OCI-LY3 (cell line): ENCODE measurements at regions not wholly inside any gene's neighbourhood (a gene's known extent, or its start where the extent isn't known, plus 50 kb on each side); places are given as distances from the start of the nearest gene placed in this dataset.

Source experiments
- H2AFZ ChIP-seq: fragments of 200-600, 300-600 bp; shearing (Covaris generic); 2 replicates; pipeline ENCODE4 v1.6.0; 2014; ENCODE audit warnings: antibody characterized with exemption, low read depth, low read length
- H3K27ac ChIP-seq: fragments of 200-600, 300-600 bp; sonication (generic); 2 replicates; pipeline ENCODE4 v1.5.1; 2014; ENCODE audit warnings: mild to moderate bottlenecking, low read length, moderate library complexity, mixed read lengths
- H3K27me3 ChIP-seq: fragments of 200-600, 300-600 bp; sonication (generic); 2 replicates; pipeline ENCODE4 v1.6.1; 2014; ENCODE audit warnings: low read depth, low read length, mixed read lengths
- H3K36me3 ChIP-seq: fragments of 200-600, 300-600 bp; sonication (generic); replicated peaks from 2 replicates; pipeline ENCODE3; 2014; ENCODE audit warnings: low read depth, low read length, mixed read lengths
- H3K4me1 ChIP-seq: fragments of 300-600, 200-600 bp; sonication (generic); 2 replicates; pipeline ENCODE4 v1.6.1; 2014; ENCODE audit warnings: low read length, mixed read lengths
- H3K4me2 ChIP-seq: fragments of 200-600, 300-600 bp; sonication (generic); 2 replicates; pipeline ENCODE4 v1.6.1; 2014; ENCODE audit warnings: low read length, mixed read lengths
- H3K4me3 ChIP-seq: fragments of 300-600, 200-600 bp; sonication (generic); 2 replicates; pipeline ENCODE4 v1.5.1; 2014; ENCODE audit warnings: antibody characterized with exemption, mild to moderate bottlenecking, low read length, moderate library complexity
- H3K79me2 ChIP-seq: fragments of 300-600, 200-600 bp; shearing (Covaris generic); 2 replicates; pipeline ENCODE4 v1.6.1; 2014; ENCODE audit warnings: mild to moderate bottlenecking, low read length, mixed read lengths
- H3K9ac ChIP-seq: fragments of 300-600, 200-600 bp; shearing (Covaris generic); 2 replicates; pipeline ENCODE4 v1.6.0; 2014; ENCODE audit warnings: mild to moderate bottlenecking, low read length, moderate library complexity
- H3K9me3 ChIP-seq: fragments of 200-600, 300-600 bp; shearing (Covaris generic); 2 replicates; pipeline ENCODE4 v1.6.1; 2014; ENCODE audit warnings: low read length, mixed read lengths; ENCODE audit not compliant: insufficient read depth
- H4K20me1 ChIP-seq: fragments of 200-600, 300-600 bp; sonication (generic); 2 replicates; pipeline ENCODE4 v1.6.1; 2016; ENCODE audit warnings: low read length, mixed read lengths; ENCODE audit not compliant: insufficient read depth
- CTCF ChIP-seq: fragments of 200-600, 300-600 bp; sonication (generic); IDR thresholded peaks from 2 replicates; pipeline ENCODE4 v1.5.1; 2014; ENCODE audit warnings: antibody characterized with exemption, low read length, low read depth
- EZH2phosphoT487 ChIP-seq: fragments of 200-600 bp; shearing (Covaris generic); IDR thresholded peaks from 2 replicates; pipeline ENCODE4 v1.6.1; 2018; ENCODE audit warnings: antibody characterized with exemption, mixed run types, low read depth

- no peaks in the 10 kb centered on the region for H3K79me2 ChIP-seq
- H3K27me3 ChIP-seq: no peaks in the 10 kb centered on the region
- H3K4me1 ChIP-seq: no peaks in the 10 kb centered on the region
- no peaks in the 10 kb centered on the region for H3K9me3 ChIP-seq
- H3K36me3 ChIP-seq: no peaks in the 10 kb centered on the region
- H4K20me1 ChIP-seq: no peaks in the 10 kb centered on the region
- no peak overlapping the region for H3K4me3 ChIP-seq
- no peak overlapping the region for H3K27ac ChIP-seq
- no peak overlapping the region for H2AFZ ChIP-seq
- no peak for TF ChIP-seq CTCF
- no peak for TF ChIP-seq EZH2phosphoT487
- no peak overlapping the region for H3K4me2 ChIP-seq
- H3K9ac ChIP-seq: no peak overlapping the region
Measured at GRCh38 chr9:106683454-106683853, 179.5 kb upstream of the ZNF462 start.

DNA sequence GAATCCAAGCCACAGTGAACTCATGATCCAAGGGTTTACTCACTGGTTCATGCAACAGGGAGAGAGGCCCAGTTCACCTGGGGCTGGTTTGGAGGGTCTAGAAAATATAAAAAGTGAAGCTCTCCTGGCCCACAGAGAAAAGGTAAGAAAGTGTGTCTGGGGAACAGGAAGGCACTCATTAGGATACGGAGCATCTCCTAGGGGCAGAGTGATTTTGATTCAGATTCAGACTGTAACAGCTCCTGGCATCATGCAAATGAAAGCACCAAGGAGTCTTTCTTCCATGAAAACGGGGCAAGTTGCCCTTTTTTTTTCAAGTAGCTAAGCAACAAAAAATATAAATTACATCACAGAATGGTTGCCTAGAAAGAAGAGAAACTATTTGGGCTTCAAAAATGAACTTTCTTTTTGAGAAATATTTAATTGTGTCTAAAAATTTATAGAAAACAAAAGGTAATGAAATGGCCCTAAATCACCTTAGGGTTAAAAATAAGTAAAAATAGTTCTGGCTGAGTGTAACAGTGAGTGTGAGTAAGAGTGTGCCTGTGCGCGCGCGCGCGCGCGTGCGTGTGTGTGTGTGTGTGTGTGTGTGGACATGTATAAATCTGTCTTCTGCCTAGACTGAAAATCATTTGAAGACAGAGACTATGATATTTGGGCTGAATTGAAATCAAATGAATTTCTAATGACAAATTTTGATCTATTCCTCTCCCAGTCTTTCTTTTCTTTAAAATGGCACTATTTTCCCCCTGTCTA is 177.8 kb upstream of the ZNF462 start:
- TF ChIP-seq CTCF: no peak
- TF ChIP-seq EZH2phosphoT487: no peak
- Histone ChIP-seq H2AFZ (no peak overlapping the region), H3K79me2 (no peaks in the 10 kb centered on the region), H3K9ac (no peak overlapping the region), H3K4me3 (no peak overlapping the region), H3K4me1 (no peaks in the 10 kb centered on the region), H3K9me3 (no peaks in the 10 kb centered on the region), H4K20me1 (no peaks in the 10 kb centered on the region), H3K36me3 (no peaks in the 10 kb centered on the region), H3K27ac (no peak overlapping the region), H3K4me2 (no peak overlapping the region), H3K27me3 (no peaks in the 10 kb centered on the region)

GRCh38 chr9:106689089-106689488 is 173.9 kb upstream of the ZNF462 start:
- no peak overlapping the region for H3K4me3 ChIP-seq
- H3K79me2 ChIP-seq: no peaks in the 10 kb centered on the region
- no peak overlapping the region for H3K9ac ChIP-seq
- H3K4me2 ChIP-seq: no peak overlapping the region
- no peaks in the 10 kb centered on the region for H3K4me1 ChIP-seq
- H3K27ac ChIP-seq: no peak overlapping the region
- no peaks in the 10 kb centered on the region for H3K36me3 ChIP-seq
- H3K9me3 ChIP-seq: no peaks in the 10 kb centered on the region
- H3K27me3 ChIP-seq: no peaks in the 10 kb centered on the region
- no peak overlapping the region for H2AFZ ChIP-seq
- H4K20me1 ChIP-seq: no peaks in the 10 kb centered on the region
- TF ChIP-seq CTCF: no peak
- TF ChIP-seq EZH2phosphoT487: no peak

GRCh38 chr9:106691627-106692026 is 171.3 kb upstream of the ZNF462 start:
- no peaks in the 10 kb centered on the region for H3K27me3 ChIP-seq
- H2AFZ ChIP-seq: no peak overlapping the region
- H3K36me3 ChIP-seq: no peaks in the 10 kb centered on the region
- no peaks in the 10 kb centered on the region for H3K4me1 ChIP-seq
- no peaks in the 10 kb centered on the region for H3K9me3 ChIP-seq
- H3K79me2 ChIP-seq: no peaks in the 10 kb centered on the region
- no peak overlapping the region for H3K9ac ChIP-seq
- no peaks in the 10 kb centered on the region for H4K20me1 ChIP-seq
- H3K4me2 ChIP-seq: no peak overlapping the region
- H3K4me3 ChIP-seq: no peak overlapping the region
- H3K27ac ChIP-seq: no peak overlapping the region
- TF ChIP-seq CTCF (no peak), EZH2phosphoT487 (no peak)
